ENCODE measurements at regions not wholly inside any gene's neighbourhood (a gene's known extent, or its start where the extent isn't known, plus 50 kb on each side); places are given as distances from the start of the nearest gene placed in this dataset.

DNA sequence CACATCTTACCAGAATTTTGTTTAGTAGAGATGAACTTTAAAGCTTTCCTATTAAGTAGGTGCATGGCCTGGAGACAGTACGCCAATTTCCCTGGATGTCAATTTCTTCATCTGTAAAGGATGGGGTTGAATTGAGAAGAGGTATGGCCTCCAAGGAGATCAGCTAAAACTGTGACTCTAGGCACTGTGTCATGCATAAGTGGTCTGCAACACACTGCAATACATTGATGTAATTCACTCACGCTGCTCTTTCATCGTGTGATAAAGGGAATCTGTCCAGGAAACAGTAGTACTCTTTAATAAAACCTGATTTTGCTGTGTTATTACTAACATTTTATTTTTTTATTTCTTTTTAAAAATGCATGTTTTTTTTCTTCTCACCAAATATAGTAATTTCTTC, 795.8 kb downstream of the DIAPH3 start:
- TF ChIP-seq, protein P1, sequence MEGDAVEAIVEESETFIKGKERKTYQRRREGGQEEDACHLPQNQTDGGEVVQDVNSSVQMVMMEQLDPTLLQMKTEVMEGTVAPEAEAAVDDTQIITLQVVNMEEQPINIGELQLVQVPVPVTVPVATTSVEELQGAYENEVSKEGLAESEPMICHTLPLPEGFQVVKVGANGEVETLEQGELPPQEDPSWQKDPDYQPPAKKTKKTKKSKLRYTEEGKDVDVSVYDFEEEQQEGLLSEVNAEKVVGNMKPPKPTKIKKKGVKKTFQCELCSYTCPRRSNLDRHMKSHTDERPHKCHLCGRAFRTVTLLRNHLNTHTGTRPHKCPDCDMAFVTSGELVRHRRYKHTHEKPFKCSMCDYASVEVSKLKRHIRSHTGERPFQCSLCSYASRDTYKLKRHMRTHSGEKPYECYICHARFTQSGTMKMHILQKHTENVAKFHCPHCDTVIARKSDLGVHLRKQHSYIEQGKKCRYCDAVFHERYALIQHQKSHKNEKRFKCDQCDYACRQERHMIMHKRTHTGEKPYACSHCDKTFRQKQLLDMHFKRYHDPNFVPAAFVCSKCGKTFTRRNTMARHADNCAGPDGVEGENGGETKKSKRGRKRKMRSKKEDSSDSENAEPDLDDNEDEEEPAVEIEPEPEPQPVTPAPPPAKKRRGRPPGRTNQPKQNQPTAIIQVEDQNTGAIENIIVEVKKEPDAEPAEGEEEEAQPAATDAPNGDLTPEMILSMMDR (IDR thresholded peaks at IDR 0.05), result no peak
- no peak for TF ChIP-seq POLR2A (IDR thresholded peaks at IDR 0.05)

All from heart left ventricle (tissue), 13 donors.